ENCODE measurements at regions not wholly inside any gene's neighbourhood (a gene's known extent, or its start where the extent isn't known, plus 50 kb on each side); places are given as distances from the start of the nearest gene placed in this dataset.

DNA sequence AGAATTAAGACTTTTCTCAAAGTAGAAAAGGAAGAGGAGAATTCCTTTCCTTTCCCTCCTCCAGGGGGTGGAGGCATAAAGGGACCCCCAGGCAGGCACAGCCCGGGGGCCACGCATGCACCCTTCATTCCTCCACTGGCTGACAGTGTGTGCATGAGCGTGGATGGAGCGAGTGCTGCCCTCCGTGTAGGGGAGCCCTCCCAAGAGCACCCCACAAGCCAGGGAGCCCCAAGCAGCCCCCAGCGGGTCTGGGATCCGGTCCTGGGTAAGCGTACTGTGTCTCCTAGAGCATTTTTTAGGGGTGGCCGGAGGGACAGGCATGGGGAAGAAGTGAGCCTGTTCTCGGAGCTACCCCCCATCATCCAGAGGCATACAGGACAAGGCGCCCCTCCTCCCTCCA lies 120.5 kb downstream of the SIK1 start:
- H3K27me3 ChIP-seq (ENCODE audit: insufficient read depth), result no peaks in the 10 kb centered on the region
- no peaks in the 10 kb centered on the region for H3K36me3 ChIP-seq (replicated peaks in 1 of 2; ENCODE audit: control insufficient read depth in 1 of 2, insufficient read depth in 2 of 2, low read length in 1 of 2)
- no peaks in the 10 kb centered on the region for H3K9me3 ChIP-seq
- no peak overlapping the region for H2AFZ ChIP-seq (ENCODE audit: low read depth)
- ChIA-PET POLR2A (no interaction called here), CTCF (interaction anchor here (1.8 to 2.0 kb wide), 2 partner anchors 11 to 13 kb away, joined by 4 to 7 read pairs; no protein-coding TSS in a partner anchor)
- no peaks in the 10 kb centered on the region for H3K9me2 ChIP-seq
- WGBS (ENCODE audit: low lambda C conversion rate), result no CpG with 5 or more reads among the region's 11 CpGs
- no peak overlapping the region for H3K4me3 ChIP-seq (ENCODE audit: low read depth in 2 of 2, low read length in 1 of 2)
- H4K20me1 ChIP-seq (ENCODE audit: insufficient read depth), result no peaks in the 10 kb centered on the region
- H3K27ac ChIP-seq (ENCODE audit: low read depth in 2 of 2, low read length in 1 of 2), result no peak overlapping the region
- no peaks in the 10 kb centered on the region for H3F3A ChIP-seq (replicated peaks; ENCODE audit: insufficient read depth)
- no peaks in the 10 kb centered on the region for H3K79me2 ChIP-seq (ENCODE audit: insufficient read depth)
- no peak for TF ChIP-seq EZH2phosphoT487 (IDR thresholded peaks at IDR 0.05; ENCODE audit: borderline replicate concordance, low read depth)
- no peak for TF ChIP-seq NRF1 (IDR thresholded peaks at IDR 0.05; ENCODE audit: low read depth, low read length)
- TF ChIP-seq, protein P1, sequence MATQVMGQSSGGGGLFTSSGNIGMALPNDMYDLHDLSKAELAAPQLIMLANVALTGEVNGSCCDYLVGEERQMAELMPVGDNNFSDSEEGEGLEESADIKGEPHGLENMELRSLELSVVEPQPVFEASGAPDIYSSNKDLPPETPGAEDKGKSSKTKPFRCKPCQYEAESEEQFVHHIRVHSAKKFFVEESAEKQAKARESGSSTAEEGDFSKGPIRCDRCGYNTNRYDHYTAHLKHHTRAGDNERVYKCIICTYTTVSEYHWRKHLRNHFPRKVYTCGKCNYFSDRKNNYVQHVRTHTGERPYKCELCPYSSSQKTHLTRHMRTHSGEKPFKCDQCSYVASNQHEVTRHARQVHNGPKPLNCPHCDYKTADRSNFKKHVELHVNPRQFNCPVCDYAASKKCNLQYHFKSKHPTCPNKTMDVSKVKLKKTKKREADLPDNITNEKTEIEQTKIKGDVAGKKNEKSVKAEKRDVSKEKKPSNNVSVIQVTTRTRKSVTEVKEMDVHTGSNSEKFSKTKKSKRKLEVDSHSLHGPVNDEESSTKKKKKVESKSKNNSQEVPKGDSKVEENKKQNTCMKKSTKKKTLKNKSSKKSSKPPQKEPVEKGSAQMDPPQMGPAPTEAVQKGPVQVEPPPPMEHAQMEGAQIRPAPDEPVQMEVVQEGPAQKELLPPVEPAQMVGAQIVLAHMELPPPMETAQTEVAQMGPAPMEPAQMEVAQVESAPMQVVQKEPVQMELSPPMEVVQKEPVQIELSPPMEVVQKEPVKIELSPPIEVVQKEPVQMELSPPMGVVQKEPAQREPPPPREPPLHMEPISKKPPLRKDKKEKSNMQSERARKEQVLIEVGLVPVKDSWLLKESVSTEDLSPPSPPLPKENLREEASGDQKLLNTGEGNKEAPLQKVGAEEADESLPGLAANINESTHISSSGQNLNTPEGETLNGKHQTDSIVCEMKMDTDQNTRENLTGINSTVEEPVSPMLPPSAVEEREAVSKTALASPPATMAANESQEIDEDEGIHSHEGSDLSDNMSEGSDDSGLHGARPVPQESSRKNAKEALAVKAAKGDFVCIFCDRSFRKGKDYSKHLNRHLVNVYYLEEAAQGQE (IDR thresholded peaks at IDR 0.05; ENCODE audit: low read depth, low read length), result no peak
- no peak for TF ChIP-seq NFIC (IDR thresholded peaks at IDR 0.05; ENCODE audit: borderline replicate concordance)
- TF ChIP-seq POLR2AphosphoS5 (IDR thresholded peaks at IDR 0.05; ENCODE audit: low read depth, low read length), result no peak
- TF ChIP-seq TAF1 (IDR thresholded peaks at IDR 0.05; ENCODE audit: borderline replicate concordance, low read depth, low read length), result no peak
- no peak for TF ChIP-seq RCOR1 (IDR thresholded peaks at IDR 0.05; ENCODE audit: low read length)
- TF ChIP-seq CHD2 (IDR thresholded peaks at IDR 0.05; ENCODE audit: low read length, partially characterized antibody), result no peak
- TF ChIP-seq FOXJ3 (CRISPR knock-in tag; IDR thresholded peaks at IDR 0.05), result no peak
- TF ChIP-seq FOXM1 (IDR thresholded peaks at IDR 0.05; ENCODE audit: low read depth), result no peak
- no peak for TF ChIP-seq SMC3 (IDR thresholded peaks at IDR 0.05; ENCODE audit: low read depth, low read length)
- TF ChIP-seq, protein P2, sequence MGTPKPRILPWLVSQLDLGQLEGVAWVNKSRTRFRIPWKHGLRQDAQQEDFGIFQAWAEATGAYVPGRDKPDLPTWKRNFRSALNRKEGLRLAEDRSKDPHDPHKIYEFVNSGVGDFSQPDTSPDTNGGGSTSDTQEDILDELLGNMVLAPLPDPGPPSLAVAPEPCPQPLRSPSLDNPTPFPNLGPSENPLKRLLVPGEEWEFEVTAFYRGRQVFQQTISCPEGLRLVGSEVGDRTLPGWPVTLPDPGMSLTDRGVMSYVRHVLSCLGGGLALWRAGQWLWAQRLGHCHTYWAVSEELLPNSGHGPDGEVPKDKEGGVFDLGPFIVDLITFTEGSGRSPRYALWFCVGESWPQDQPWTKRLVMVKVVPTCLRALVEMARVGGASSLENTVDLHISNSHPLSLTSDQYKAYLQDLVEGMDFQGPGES (IDR thresholded peaks at IDR 0.05; ENCODE audit: low read depth, low read length), result no peak
- no peak for TF ChIP-seq SIN3A (IDR thresholded peaks at IDR 0.05; ENCODE audit: borderline replicate concordance, low read depth, low read length)
- no peak for TF ChIP-seq FOSL2 (IDR thresholded peaks at IDR 0.05; ENCODE audit: borderline replicate concordance, low read depth)
- TF ChIP-seq, protein P3, sequence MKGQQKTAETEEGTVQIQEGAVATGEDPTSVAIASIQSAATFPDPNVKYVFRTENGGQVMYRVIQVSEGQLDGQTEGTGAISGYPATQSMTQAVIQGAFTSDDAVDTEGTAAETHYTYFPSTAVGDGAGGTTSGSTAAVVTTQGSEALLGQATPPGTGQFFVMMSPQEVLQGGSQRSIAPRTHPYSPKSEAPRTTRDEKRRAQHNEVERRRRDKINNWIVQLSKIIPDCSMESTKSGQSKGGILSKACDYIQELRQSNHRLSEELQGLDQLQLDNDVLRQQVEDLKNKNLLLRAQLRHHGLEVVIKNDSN (IDR thresholded peaks at IDR 0.05; ENCODE audit: borderline replicate concordance, low read depth), result no peak
- no peak for TF ChIP-seq GABPA (IDR thresholded peaks at IDR 0.05; ENCODE audit: low read depth)
- TF ChIP-seq TCF12 (IDR thresholded peaks at IDR 0.05), result no peak
- no peak overlapping the region for H3K9ac ChIP-seq
- no peak overlapping the region for H3K4me2 ChIP-seq
- DNase-seq, result no peak
- peaks cover 0 to 8% of the 10 kb centered on the region in 2 experiments; a peak in 1 of 4 replicates for H3K4me1 ChIP-seq (ENCODE audit: control insufficient read depth in 1 of 2, insufficient read depth in 2 of 2, low read depth in 1 of 2, low read length in 1 of 2)

All from SK-N-SH (cell line).